CD8-positive, alpha-beta memory T cell (primary cell): ENCODE measurements at regions not wholly inside any gene's neighbourhood (a gene's known extent, or its start where the extent isn't known, plus 50 kb on each side); places are given as distances from the start of the nearest gene placed in this dataset.
A peak's percentile ranks its signal among the peaks of the same experiment; 100 is the strongest.

Source experiments
- CTCF ChIA-PET: fragments of 350-600 bp; sonication (Branson Sonifier 250); formaldehyde crosslinking; loops from one replicate; lab custom pipeline; 2021; ENCODE audit warnings: antibody characterized with exemption; lab: Charles Lee
- POLR2A ChIA-PET: fragments of 350-600 bp; sonication (Branson Sonifier 250); formaldehyde crosslinking; loops from one replicate; lab custom pipeline; 2021; ENCODE audit warnings: antibody characterized with exemption; lab: Charles Lee
- DNase-seq, 5 donors: peaks; one replicate each; pipeline versions ENCODE4 v3.0.0 to v3.0.0-alpha.2; 2020 to 2022; ENCODE audit warnings: mixed read lengths in 1 of 5
- H3K27ac ChIP-seq: one replicate; pipeline ENCODE4 v1.7.0; 2013; ENCODE audit warnings: low read depth, mild to moderate bottlenecking, low read length, moderate library complexity
- H3K27me3 ChIP-seq: 2 replicates; pipeline ENCODE4 v1.7.0; 2013; ENCODE audit warnings: low read length, mild to moderate bottlenecking; ENCODE audit not compliant: insufficient read depth, poor library complexity, severe bottlenecking
- H3K36me3 ChIP-seq: 2 replicates; pipeline ENCODE4 v1.7.0; 2013; ENCODE audit warnings: mild to moderate bottlenecking, low read length, moderate library complexity; ENCODE audit not compliant: insufficient read depth
- H3K4me1 ChIP-seq: 2 replicates; pipeline ENCODE4 v1.7.0; 2013; ENCODE audit warnings: mild to moderate bottlenecking, low read length, moderate library complexity; ENCODE audit not compliant: insufficient read depth
- H3K4me3 ChIP-seq: 2 replicates; pipeline ENCODE4 v1.7.0; 2013; ENCODE audit warnings: mild to moderate bottlenecking, low read length
- H3K9me3 ChIP-seq: 2 replicates; pipeline ENCODE4 v1.7.0; 2013; ENCODE audit warnings: mild to moderate bottlenecking, low read length
- H3K27ac Mint-ChIP-seq, 8 donors: one replicate each; pipeline ENCODE4 v1.8.0; 2020 to 2021; ENCODE audit warnings: mixed read lengths in 8 of 8, mild to moderate bottlenecking in 6 of 8, inconsistent platforms in 3 of 8, moderate library complexity in 3 of 8
- H3K27me3 Mint-ChIP-seq, 2 donors: one replicate each; pipeline ENCODE4 v1.8.0; 2020 to 2021; ENCODE audit warnings: mixed read lengths in 2 of 2, mild to moderate bottlenecking in 1 of 2, moderate library complexity in 1 of 2
- H3K36me3 Mint-ChIP-seq, 3 donors: one replicate each; pipeline ENCODE4 v1.8.0; 2020 to 2021; ENCODE audit warnings: mixed read lengths in 3 of 3, inconsistent platforms in 1 of 3, mild to moderate bottlenecking in 1 of 3
- H3K4me1 Mint-ChIP-seq, 3 donors: one replicate each; pipeline ENCODE4 v1.8.0; 2020 to 2021; ENCODE audit warnings: mixed read lengths in 3 of 3, inconsistent platforms in 1 of 3, mild to moderate bottlenecking in 1 of 3
- H3K4me3 Mint-ChIP-seq, 7 donors: one replicate each; pipeline ENCODE4 v1.8.0; 2020 to 2021; ENCODE audit warnings: mixed read lengths in 7 of 7, mild to moderate bottlenecking in 6 of 7, moderate library complexity in 4 of 7, inconsistent platforms in 2 of 7
- H3K9me3 Mint-ChIP-seq, 5 donors: one replicate each; pipeline ENCODE4 v1.8.0; 2020 to 2022; ENCODE audit warnings: mixed read lengths in 5 of 5, mild to moderate bottlenecking in 3 of 5, moderate library complexity in 2 of 5, inconsistent platforms in 1 of 5

DNA sequence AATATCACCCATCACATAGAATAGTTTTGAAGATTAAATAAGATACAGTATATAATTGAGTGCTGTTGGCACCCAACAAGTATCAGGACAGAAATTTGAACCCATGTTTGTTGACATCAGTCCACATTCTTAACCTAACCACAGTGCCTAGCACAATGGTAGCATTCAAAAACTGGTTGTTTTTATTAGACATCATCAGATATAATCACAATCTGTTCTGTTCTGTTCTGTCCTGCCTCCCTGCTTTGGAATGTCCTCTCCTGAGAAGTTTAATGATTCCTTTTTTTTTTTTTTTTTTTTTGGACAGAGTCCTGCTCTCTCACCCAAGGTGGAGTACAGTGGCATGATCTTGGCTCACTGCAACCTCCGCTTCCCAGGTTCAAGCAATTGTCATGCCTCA, 476.6 kb downstream of the RMST start:
- Mint-ChIP-seq H3K9me3 (peaks cover 0 to 7% (median 2%) of the 10 kb centered on the region in 5 donors), H3K4me3 (no peak overlapping the region), H3K4me1 (no peaks in the 10 kb centered on the region), H3K27ac (no peak overlapping the region), H3K27me3 (peaks cover 0 to 5% of the 10 kb centered on the region in 2 donors), H3K36me3 (no peaks in the 10 kb centered on the region)
- POLR2A ChIA-PET, result no interaction called here
- no peaks in the 10 kb centered on the region for H3K36me3 ChIP-seq
- H3K27me3 ChIP-seq, result no peaks in the 10 kb centered on the region
- no peaks in the 10 kb centered on the region for H3K4me1 ChIP-seq
- no peak overlapping the region for H3K4me3 ChIP-seq
- CTCF ChIA-PET, result no interaction called here
- H3K9me3 ChIP-seq, result no peaks in the 10 kb centered on the region
- no peak overlapping the region for H3K27ac ChIP-seq
- no peak for DNase-seq

DNA sequence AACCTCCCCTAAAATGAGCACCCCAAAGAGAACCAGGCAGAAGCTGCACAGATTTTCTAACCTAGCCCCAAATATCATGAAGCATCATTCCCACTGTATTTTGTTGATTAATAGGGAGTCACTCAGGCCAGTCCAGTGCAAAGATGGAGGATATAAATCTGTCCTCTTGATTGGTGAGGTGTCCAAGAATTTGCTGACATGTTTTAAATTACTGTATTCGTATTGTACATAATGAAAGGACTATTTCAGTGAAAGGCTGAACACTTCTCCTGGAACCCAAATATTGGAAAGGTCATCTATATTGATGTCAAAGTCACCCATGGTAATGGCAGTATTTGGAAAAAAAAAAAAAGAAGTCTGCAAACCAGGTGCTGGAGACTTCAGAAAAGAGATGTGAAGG, 477.5 kb downstream of the RMST start:
- Mint-ChIP-seq H3K9me3 (peaks cover 0 to 7% (median 2%) of the 10 kb centered on the region in 5 donors), H3K4me3 (no peak overlapping the region), H3K27me3 (peaks cover 0 to 5% of the 10 kb centered on the region in 2 donors), H3K36me3 (no peaks in the 10 kb centered on the region), H3K4me1 (no peaks in the 10 kb centered on the region), H3K27ac (no peak overlapping the region)
- Histone ChIP-seq H3K36me3 (no peaks in the 10 kb centered on the region), H3K4me3 (no peak overlapping the region), H3K27me3 (no peaks in the 10 kb centered on the region), H3K27ac (no peak overlapping the region), H3K9me3 (no peaks in the 10 kb centered on the region), H3K4me1 (no peaks in the 10 kb centered on the region)
- no peak for DNase-seq
- ChIA-PET CTCF (no interaction called here), POLR2A (no interaction called here)

GRCh38 chr12:97940629-97941028, 478.0 kb downstream of the RMST start:
- no peaks in the 10 kb centered on the region for H3K27me3 ChIP-seq
- H3K36me3 ChIP-seq, result no peaks in the 10 kb centered on the region
- ChIA-PET CTCF (no interaction called here), POLR2A (no interaction called here)
- no peak for DNase-seq
- no peak overlapping the region for H3K27ac ChIP-seq
- peak overlapping the region in 1 of 8 donors; percentile 70 for H3K27ac Mint-ChIP-seq
- H3K4me3 Mint-ChIP-seq, result no peak overlapping the region
- H3K4me1 ChIP-seq, result no peaks in the 10 kb centered on the region
- no peaks in the 10 kb centered on the region for H3K4me1 Mint-ChIP-seq
- no peaks in the 10 kb centered on the region for H3K9me3 ChIP-seq
- no peak overlapping the region for H3K4me3 ChIP-seq
- peaks cover 0 to 5% of the 10 kb centered on the region in 2 donors for H3K27me3 Mint-ChIP-seq
- no peaks in the 10 kb centered on the region for H3K36me3 Mint-ChIP-seq
- peaks cover 0 to 4% (median 2%) of the 10 kb centered on the region in 5 donors for H3K9me3 Mint-ChIP-seq

DNA sequence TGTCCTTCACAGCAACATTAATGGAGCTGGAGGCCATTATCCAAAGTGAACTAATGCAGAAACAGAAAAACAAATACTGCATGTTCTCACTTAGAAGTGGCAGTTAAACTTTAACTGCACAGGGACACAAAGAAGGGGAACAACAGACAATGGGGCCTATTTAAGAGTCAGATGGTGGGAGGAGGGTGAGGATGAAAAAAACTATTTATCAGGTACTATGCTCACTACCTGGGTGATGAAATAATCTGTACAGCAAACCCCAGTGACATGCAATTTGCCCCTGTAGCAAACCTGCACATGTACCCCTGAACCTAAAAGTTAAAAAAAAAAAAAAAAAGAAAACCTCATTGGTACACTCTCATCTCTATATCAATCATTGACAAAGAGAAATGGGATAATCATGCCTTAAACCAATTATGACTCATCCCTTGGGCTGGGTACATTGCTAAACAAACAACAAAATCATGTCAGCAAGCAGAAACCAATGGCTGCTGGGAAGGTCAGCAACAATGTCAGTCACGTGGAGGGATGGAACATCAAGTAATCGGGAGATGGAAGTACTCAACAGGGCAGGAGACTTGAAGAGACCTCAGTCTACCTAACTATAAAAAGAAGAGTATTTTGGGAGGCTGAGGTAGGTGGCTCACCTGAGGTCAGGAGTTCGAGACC, 479.2 kb downstream of the RMST start:
- Mint-ChIP-seq H3K4me1 (no peaks in the 10 kb centered on the region), H3K36me3 (no peaks in the 10 kb centered on the region), H3K9me3 (peaks cover 0 to 4% (median 2%) of the 10 kb centered on the region in 5 donors), H3K27me3 (peaks cover 0 to 5% of the 10 kb centered on the region in 2 donors), H3K4me3 (peak overlapping the region in 1 of 7 donors; percentile 45), H3K27ac (no peak overlapping the region)
- ChIA-PET CTCF (no interaction called here), POLR2A (no interaction called here)
- Histone ChIP-seq H3K27me3 (no peaks in the 10 kb centered on the region), H3K4me3 (no peak overlapping the region), H3K9me3 (no peaks in the 10 kb centered on the region), H3K36me3 (no peaks in the 10 kb centered on the region), H3K27ac (no peak overlapping the region), H3K4me1 (no peaks in the 10 kb centered on the region)
- DNase-seq, result no peak

- Mint-ChIP-seq H3K36me3 (no peaks in the 10 kb centered on the region), H3K27me3 (peaks cover 0 to 5% of the 10 kb centered on the region in 2 donors), H3K4me1 (no peaks in the 10 kb centered on the region), H3K9me3 (peaks cover 0 to 8% (median 5%) of the 10 kb centered on the region in 5 donors), H3K4me3 (no peak overlapping the region), H3K27ac (no peak overlapping the region)
- ChIA-PET CTCF (no interaction called here), POLR2A (no interaction called here)
- H3K27ac ChIP-seq, result no peak overlapping the region
- no peaks in the 10 kb centered on the region for H3K4me1 ChIP-seq
- no peaks in the 10 kb centered on the region for H3K27me3 ChIP-seq
- DNase-seq, result no peak
- H3K9me3 ChIP-seq, result no peaks in the 10 kb centered on the region
- no peaks in the 10 kb centered on the region for H3K36me3 ChIP-seq
- H3K4me3 ChIP-seq, result no peak overlapping the region
These were observed 480.8 kb downstream of the RMST start for GRCh38 chr12:97943359-97943758.

DNA sequence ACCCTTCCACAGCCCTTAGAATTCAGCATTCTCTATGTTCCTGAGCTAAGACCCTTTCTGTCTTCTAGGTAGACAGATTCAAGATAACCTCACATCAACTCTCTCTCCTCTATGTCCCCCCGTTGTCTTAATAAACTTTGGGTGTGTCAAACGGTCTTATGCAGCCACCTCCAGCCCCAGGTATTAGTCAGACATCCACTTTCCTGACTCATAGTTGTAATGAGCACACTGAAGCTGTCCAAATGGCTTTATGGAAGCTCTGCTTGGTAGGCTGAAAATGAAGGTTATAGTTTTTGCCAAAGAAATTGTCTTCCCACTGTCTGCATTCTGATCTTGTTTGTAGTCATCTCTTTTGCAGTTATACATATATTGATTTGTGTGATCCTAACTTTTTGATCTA, 482.0 kb downstream of the RMST start:
- no peak for DNase-seq
- POLR2A ChIA-PET, result no interaction called here
- no peak overlapping the region for H3K4me3 ChIP-seq
- no peaks in the 10 kb centered on the region for H3K36me3 ChIP-seq
- H3K27ac Mint-ChIP-seq, result no peak overlapping the region
- H3K27ac ChIP-seq, result no peak overlapping the region
- peaks cover 0 to 11% (median 5%) of the 10 kb centered on the region in 5 donors for H3K9me3 Mint-ChIP-seq
- no peak overlapping the region for H3K4me3 Mint-ChIP-seq
- CTCF ChIA-PET, result no interaction called here
- no peaks in the 10 kb centered on the region for H3K4me1 ChIP-seq
- no peaks in the 10 kb centered on the region for H3K4me1 Mint-ChIP-seq
- H3K27me3 ChIP-seq, result no peaks in the 10 kb centered on the region
- H3K36me3 Mint-ChIP-seq, result peaks cover 0 to 3% (median 0%) of the 10 kb centered on the region in 3 donors
- no peaks in the 10 kb centered on the region for H3K9me3 ChIP-seq
- H3K27me3 Mint-ChIP-seq, result peaks cover 0 to 5% of the 10 kb centered on the region in 2 donors

- Histone ChIP-seq H3K27ac (no peak overlapping the region), H3K36me3 (no peaks in the 10 kb centered on the region), H3K4me3 (no peak overlapping the region), H3K9me3 (no peaks in the 10 kb centered on the region), H3K4me1 (no peaks in the 10 kb centered on the region), H3K27me3 (no peaks in the 10 kb centered on the region)
- POLR2A ChIA-PET, result no interaction called here
- H3K36me3 Mint-ChIP-seq, result peaks cover 0 to 3% (median 0%) of the 10 kb centered on the region in 3 donors
- no peaks in the 10 kb centered on the region for H3K4me1 Mint-ChIP-seq
- no peak overlapping the region for H3K4me3 Mint-ChIP-seq
- no peak overlapping the region for H3K27ac Mint-ChIP-seq
- no peaks in the 10 kb centered on the region for H3K27me3 Mint-ChIP-seq
- H3K9me3 Mint-ChIP-seq, result peaks cover 0 to 8% (median 1%) of the 10 kb centered on the region in 5 donors
- CTCF ChIA-PET, result no interaction called here
- no peak for DNase-seq
These were observed 484.1 kb downstream of the RMST start for GRCh38 chr12:97946701-97947100.

GRCh38 chr12:97948591-97948990, 486.0 kb downstream of the RMST start:
- POLR2A ChIA-PET, result no interaction called here
- CTCF ChIA-PET, result no interaction called here
- H3K27me3 Mint-ChIP-seq, result no peaks in the 10 kb centered on the region

More at GRCh38 chr12:97948591-97948990, 486.0 kb downstream of the RMST start:
- H3K4me1 Mint-ChIP-seq, result no peaks in the 10 kb centered on the region
- no peak for DNase-seq
- no peak overlapping the region for H3K27ac Mint-ChIP-seq
- Histone ChIP-seq H3K36me3 (no peaks in the 10 kb centered on the region), H3K27me3 (no peaks in the 10 kb centered on the region), H3K4me3 (no peak overlapping the region), H3K9me3 (no peaks in the 10 kb centered on the region), H3K4me1 (no peaks in the 10 kb centered on the region), H3K27ac (no peak overlapping the region)
- H3K9me3 Mint-ChIP-seq, result peaks cover 0 to 8% (median 1%) of the 10 kb centered on the region in 5 donors
- H3K4me3 Mint-ChIP-seq, result no peak overlapping the region
- H3K36me3 Mint-ChIP-seq, result peaks cover 0 to 3% (median 0%) of the 10 kb centered on the region in 3 donors
